Ascending aorta (tissue), 2 donors: ENCODE measurements at regions not wholly inside any gene's neighbourhood (a gene's known extent, or its start where the extent isn't known, plus 50 kb on each side); places are given as distances from the start of the nearest gene placed in this dataset.

ENCODE experiments used
- DNase-seq, 2 donors: peaks; one replicate each; pipeline ENCODE4 v3.0.0-alpha.2; 2019; ENCODE audit warnings: low spot score in 2 of 2
- H3K27ac ChIP-seq, 2 donors: fragments of 200-600 bp; sonication (generic); one replicate each; pipeline ENCODE4 v1.5.1; 2016 to 2017; ENCODE audit warnings: mild to moderate bottlenecking in 1 of 2
- H3K27me3 ChIP-seq: fragments of 200-600 bp; sonication (generic); one replicate; pipeline ENCODE4 v1.5.1; 2017
- H3K36me3 ChIP-seq, 2 donors: fragments of 200-600 bp; sonication (generic); one replicate each; pipeline ENCODE4 v1.5.1; 2016
- H3K4me1 ChIP-seq, 2 donors: fragments of 200-600 bp; sonication (generic); one replicate each; pipeline ENCODE4 v1.5.1; 2016 to 2017; ENCODE audit warnings: mild to moderate bottlenecking in 1 of 2
- H3K4me3 ChIP-seq, 2 donors: fragments of 200-600 bp; sonication (generic); one replicate each; pipeline ENCODE4 v1.5.1; 2016 to 2017; ENCODE audit warnings: mild to moderate bottlenecking in 1 of 2
- H3K9me3 ChIP-seq, 2 donors: fragments of 200-600 bp; sonication (generic); one replicate each; pipeline ENCODE4 v1.5.1; 2016
- intact Hi-C: fragments of 100-400 bp; cut with DNase I; formaldehyde crosslinking; loops from one replicate; pipeline ENCODE4 v1.15.1; 2023
- TF ChIP-seq, protein P1 (sequence below), 3 experiments: fragments of 200-600 bp in 2 of 3; fragments of 450-650 bp in 1 of 3; sonication (generic) in 2 of 3; IDR thresholded peaks; one replicate each; pipeline ENCODE4 v1.5.1; 2016 to 2019; ENCODE audit warnings: antibody characterized with exemption in 3 of 3, mild to moderate bottlenecking in 1 of 3, moderate library complexity in 1 of 3

DNA sequence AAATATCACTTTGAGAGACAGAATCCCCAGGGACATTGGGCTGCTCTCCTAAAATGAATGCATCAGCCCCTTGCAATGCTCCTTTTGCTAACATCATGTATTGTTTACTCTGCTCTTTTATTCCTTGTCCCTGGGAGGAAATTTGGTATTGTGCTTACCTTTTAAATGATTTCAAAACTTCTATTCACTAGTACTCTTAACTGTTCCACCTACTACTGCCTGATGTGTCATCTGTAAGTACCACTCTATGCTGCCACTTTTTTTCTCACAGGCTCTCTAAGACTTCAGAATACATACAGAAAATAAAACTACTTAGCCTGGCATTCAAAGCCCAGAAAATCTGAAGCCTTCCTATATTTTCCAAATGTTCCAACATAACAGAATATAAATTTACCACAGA, 667.2 kb downstream of the BRINP1 start:
- H3K27ac ChIP-seq, result no peak overlapping the region
- no peaks in the 10 kb centered on the region for H3K9me3 ChIP-seq
- H3K4me3 ChIP-seq, result no peak overlapping the region
- TF ChIP-seq, protein P1, sequence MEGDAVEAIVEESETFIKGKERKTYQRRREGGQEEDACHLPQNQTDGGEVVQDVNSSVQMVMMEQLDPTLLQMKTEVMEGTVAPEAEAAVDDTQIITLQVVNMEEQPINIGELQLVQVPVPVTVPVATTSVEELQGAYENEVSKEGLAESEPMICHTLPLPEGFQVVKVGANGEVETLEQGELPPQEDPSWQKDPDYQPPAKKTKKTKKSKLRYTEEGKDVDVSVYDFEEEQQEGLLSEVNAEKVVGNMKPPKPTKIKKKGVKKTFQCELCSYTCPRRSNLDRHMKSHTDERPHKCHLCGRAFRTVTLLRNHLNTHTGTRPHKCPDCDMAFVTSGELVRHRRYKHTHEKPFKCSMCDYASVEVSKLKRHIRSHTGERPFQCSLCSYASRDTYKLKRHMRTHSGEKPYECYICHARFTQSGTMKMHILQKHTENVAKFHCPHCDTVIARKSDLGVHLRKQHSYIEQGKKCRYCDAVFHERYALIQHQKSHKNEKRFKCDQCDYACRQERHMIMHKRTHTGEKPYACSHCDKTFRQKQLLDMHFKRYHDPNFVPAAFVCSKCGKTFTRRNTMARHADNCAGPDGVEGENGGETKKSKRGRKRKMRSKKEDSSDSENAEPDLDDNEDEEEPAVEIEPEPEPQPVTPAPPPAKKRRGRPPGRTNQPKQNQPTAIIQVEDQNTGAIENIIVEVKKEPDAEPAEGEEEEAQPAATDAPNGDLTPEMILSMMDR (IDR thresholded peaks at IDR 0.05), result no peak
- intact Hi-C loops, result no loop called here
- H3K4me1 ChIP-seq, result no peaks in the 10 kb centered on the region
- H3K27me3 ChIP-seq, result no peaks in the 10 kb centered on the region
- H3K36me3 ChIP-seq, result no peaks in the 10 kb centered on the region
- DNase-seq, result no peak

GRCh38 chr9:118711843-118712242, 657.4 kb downstream of the BRINP1 start:
- Histone ChIP-seq H3K27ac (no peak overlapping the region), H3K36me3 (no peaks in the 10 kb centered on the region), H3K9me3 (no peaks in the 10 kb centered on the region), H3K4me3 (no peak overlapping the region), H3K27me3 (no peaks in the 10 kb centered on the region), H3K4me1 (no peaks in the 10 kb centered on the region)
- DNase-seq, result no peak
- TF ChIP-seq, protein P1 (IDR thresholded peaks at IDR 0.05), result no peak
- intact Hi-C loops, result no loop called here

DNA sequence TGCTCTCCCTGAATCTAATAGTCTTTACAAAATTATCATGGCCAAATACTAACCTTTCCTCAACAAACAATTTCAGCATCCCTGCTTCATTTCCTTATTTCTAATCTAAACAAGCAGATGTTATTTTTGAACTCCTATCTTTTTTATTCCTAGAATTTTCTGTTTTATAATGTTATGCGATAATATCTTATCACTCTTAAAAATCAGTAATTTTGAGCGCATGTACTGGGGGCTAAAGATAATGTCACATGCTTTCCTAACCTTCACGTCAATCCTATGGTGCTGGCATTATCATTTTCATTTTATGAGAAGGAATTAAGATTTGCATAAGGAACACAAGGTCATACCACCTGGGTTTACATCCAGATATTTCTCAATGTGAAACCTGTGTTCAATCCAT, 648.0 kb downstream of the BRINP1 start:
- no peak for DNase-seq
- Histone ChIP-seq H3K4me1 (no peaks in the 10 kb centered on the region), H3K36me3 (no peaks in the 10 kb centered on the region), H3K9me3 (no peaks in the 10 kb centered on the region), H3K27me3 (no peaks in the 10 kb centered on the region), H3K4me3 (no peak overlapping the region), H3K27ac (no peak overlapping the region)
- TF ChIP-seq, protein P1 (IDR thresholded peaks at IDR 0.05), result no peak
- intact Hi-C loops, result no loop called here

GRCh38 chr9:118721923-118722322, 647.3 kb downstream of the BRINP1 start:
- Histone ChIP-seq H3K36me3 (no peaks in the 10 kb centered on the region), H3K4me3 (no peak overlapping the region), H3K9me3 (no peaks in the 10 kb centered on the region), H3K27me3 (no peaks in the 10 kb centered on the region), H3K4me1 (no peaks in the 10 kb centered on the region), H3K27ac (no peak overlapping the region)
- TF ChIP-seq, protein P1 (IDR thresholded peaks at IDR 0.05), result no peak
- intact Hi-C loops, result no loop called here
- DNase-seq, result no peak

DNA sequence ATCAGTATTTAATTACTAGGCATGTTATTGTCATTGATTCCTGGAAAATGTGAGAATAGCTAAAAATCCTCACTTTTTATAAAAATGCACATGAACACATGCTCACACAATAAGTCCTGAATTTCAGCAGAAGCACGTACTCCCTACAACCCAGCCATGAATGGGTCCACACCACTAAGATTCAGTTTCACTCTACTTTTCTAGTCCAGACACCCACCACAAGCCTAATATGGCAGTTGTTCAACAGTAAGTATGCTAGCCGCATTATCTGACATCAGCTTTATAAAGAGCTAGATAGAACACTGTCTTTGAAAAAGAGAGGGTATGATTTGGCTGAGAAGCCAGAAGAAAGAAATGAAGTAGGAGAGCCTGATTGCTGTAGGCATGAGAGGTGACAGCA, 639.3 kb downstream of the BRINP1 start:
- no peaks in the 10 kb centered on the region for H3K9me3 ChIP-seq
- no peaks in the 10 kb centered on the region for H3K27me3 ChIP-seq
- no peaks in the 10 kb centered on the region for H3K36me3 ChIP-seq
- no peaks in the 10 kb centered on the region for H3K4me1 ChIP-seq
- no peak overlapping the region for H3K4me3 ChIP-seq
- DNase-seq, result no peak
- intact Hi-C loops, result no loop called here
- TF ChIP-seq, protein P1 (IDR thresholded peaks at IDR 0.05), result no peak
- H3K27ac ChIP-seq, result no peak overlapping the region

DNA sequence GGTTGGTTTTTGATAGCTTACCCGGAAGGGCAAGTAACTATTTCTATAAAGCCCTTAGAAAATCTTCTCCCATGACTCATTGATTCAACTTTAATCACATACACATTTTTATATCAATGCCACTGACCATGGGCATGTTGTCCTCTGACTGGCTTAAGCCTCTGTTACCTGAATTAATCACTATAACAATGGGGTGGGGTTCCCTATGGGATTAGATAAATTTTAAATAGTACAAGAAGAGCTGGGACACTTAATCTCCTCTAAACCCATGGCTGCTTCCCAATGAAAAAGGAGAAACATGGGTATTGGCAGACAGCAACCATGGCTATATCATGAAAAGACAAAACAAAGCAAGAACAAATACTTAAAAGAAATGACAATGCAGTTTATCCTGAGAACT, 636.2 kb downstream of the BRINP1 start:
- intact Hi-C loops, result no loop called here
- no peak overlapping the region for H3K27ac ChIP-seq
- no peaks in the 10 kb centered on the region for H3K36me3 ChIP-seq
- peaks cover 0 to 6% of the 10 kb centered on the region in 2 donors for H3K9me3 ChIP-seq
- no peak for DNase-seq
- no peaks in the 10 kb centered on the region for H3K4me1 ChIP-seq
- H3K27me3 ChIP-seq, result no peaks in the 10 kb centered on the region
- H3K4me3 ChIP-seq, result no peak overlapping the region
- TF ChIP-seq, protein P1 (IDR thresholded peaks at IDR 0.05), result no peak
